ENCODE measurements at regions not wholly inside any gene's neighbourhood (a gene's known extent, or its start where the extent isn't known, plus 50 kb on each side); places are given as distances from the start of the nearest gene placed in this dataset.
"Not testable (repeated sequence)": the region's sequence is repeated elsewhere in the genome, so short reads cannot be mapped to it uniquely, and the experiment has no call there.

- Mint-ChIP-seq H3K9me3 (ENCODE audit: low read depth) (peaks cover 3% of the 10 kb centered on the region), H3K27me3 (no peaks in the 10 kb centered on the region), H3K36me3 (no peaks in the 10 kb centered on the region), H3K4me3 (no peak overlapping the region), H3K4me1 (no peaks in the 10 kb centered on the region), H3K27ac (no peak overlapping the region)
- CTCF ChIA-PET, result no interaction called here
- no peak for ATAC-seq
- no peak for DNase-seq
Measured at GRCh38 chr5:125415126-125415525, 668.7 kb upstream of the ZNF608 start.

- Mint-ChIP-seq H3K27me3 (no peaks in the 10 kb centered on the region), H3K4me3 (no peak overlapping the region), H3K36me3 (no peaks in the 10 kb centered on the region), H3K4me1 (no peaks in the 10 kb centered on the region), H3K27ac (no peak overlapping the region), H3K9me3 (ENCODE audit: low read depth) (peaks cover 3% of the 10 kb centered on the region)
- CTCF ChIA-PET, result no interaction called here
- ATAC-seq, result no peak
- DNase-seq, result no peak
Measured at GRCh38 chr5:125416055-125416454, 669.6 kb upstream of the ZNF608 start.

DNA sequence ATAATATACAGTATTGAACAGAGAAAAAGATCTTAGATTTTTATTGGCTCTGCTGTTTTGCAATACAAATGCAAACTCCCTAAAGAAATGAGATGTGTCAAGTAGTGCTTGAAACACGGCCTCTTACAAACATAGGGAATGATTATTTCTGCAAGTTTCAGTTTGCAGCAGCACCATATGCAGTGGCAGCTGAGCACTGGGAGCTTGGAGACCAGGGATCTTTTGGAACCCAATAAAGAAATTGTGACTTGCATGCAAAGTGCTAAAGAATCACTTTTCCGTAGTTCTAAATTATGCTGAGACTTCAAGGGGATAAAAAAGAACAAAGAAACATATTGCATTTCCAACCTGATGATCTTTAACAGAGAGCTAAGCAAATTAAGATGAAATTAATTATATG is 674.6 kb upstream of the ZNF608 start:
- CTCF ChIA-PET, result no interaction called here
- no peak overlapping the region for H3K27ac Mint-ChIP-seq
- no peaks in the 10 kb centered on the region for H3K4me1 Mint-ChIP-seq
- DNase-seq (no peak), ATAC-seq (no peak)
- H3K36me3 Mint-ChIP-seq, result no peaks in the 10 kb centered on the region
- no peaks in the 10 kb centered on the region for H3K27me3 Mint-ChIP-seq
- peaks cover 2% of the 10 kb centered on the region for H3K9me3 Mint-ChIP-seq (ENCODE audit: low read depth)
- no peak overlapping the region for H3K4me3 Mint-ChIP-seq

DNA sequence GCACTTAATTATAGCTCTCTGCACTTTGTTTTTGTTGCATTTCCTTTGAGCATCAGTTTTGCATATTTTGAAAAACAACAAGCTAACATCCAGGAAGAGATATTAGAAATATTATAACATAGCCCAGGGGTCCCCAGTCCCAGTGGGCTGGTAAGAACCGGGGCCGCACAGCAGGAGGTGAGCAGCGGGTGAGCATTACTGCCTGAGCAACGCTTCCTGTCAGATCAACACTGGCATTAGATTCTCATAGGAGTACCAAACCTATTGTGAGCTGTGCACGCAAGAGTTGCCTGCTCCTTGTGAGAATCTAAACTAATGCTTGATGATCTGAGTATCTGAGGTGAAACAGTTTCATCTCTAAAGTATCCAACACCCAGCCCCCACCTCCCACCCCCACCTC is 675.9 kb upstream of the ZNF608 start:
- no peaks in the 10 kb centered on the region for H3K4me1 Mint-ChIP-seq
- H3K4me3 Mint-ChIP-seq, result no peak overlapping the region
- no peaks in the 10 kb centered on the region for H3K27me3 Mint-ChIP-seq
- H3K36me3 Mint-ChIP-seq, result no peaks in the 10 kb centered on the region
- no peak for ATAC-seq
- CTCF ChIA-PET, result no interaction called here
- DNase-seq, result no peak
- no peak overlapping the region for H3K27ac Mint-ChIP-seq
- peaks cover 6% of the 10 kb centered on the region for H3K9me3 Mint-ChIP-seq (ENCODE audit: low read depth)

- H3K27ac Mint-ChIP-seq, result no peak overlapping the region
- CTCF ChIA-PET, result no interaction called here
- H3K9me3 Mint-ChIP-seq (ENCODE audit: low read depth), result peaks cover 8% of the 10 kb centered on the region
- DNase-seq, result no peak
- H3K36me3 Mint-ChIP-seq, result no peaks in the 10 kb centered on the region
- H3K4me1 Mint-ChIP-seq, result no peaks in the 10 kb centered on the region
- no peaks in the 10 kb centered on the region for H3K27me3 Mint-ChIP-seq
- H3K4me3 Mint-ChIP-seq, result no peak overlapping the region
- ATAC-seq, result no peak
Measured at GRCh38 chr5:125424402-125425141, 678.1 kb upstream of the ZNF608 start.

- CTCF ChIA-PET, result no interaction called here
- no peaks in the 10 kb centered on the region for H3K4me1 Mint-ChIP-seq
- no peaks in the 10 kb centered on the region for H3K36me3 Mint-ChIP-seq
- peaks cover 14% of the 10 kb centered on the region for H3K9me3 Mint-ChIP-seq (ENCODE audit: low read depth)
- no peaks in the 10 kb centered on the region for H3K27me3 Mint-ChIP-seq
- ATAC-seq, result no peak
- H3K27ac Mint-ChIP-seq, result no peak overlapping the region
- DNase-seq, result no peak
- H3K4me3 Mint-ChIP-seq, result no peak overlapping the region
Measured at GRCh38 chr5:125429498-125429897, 683.1 kb upstream of the ZNF608 start.

DNA sequence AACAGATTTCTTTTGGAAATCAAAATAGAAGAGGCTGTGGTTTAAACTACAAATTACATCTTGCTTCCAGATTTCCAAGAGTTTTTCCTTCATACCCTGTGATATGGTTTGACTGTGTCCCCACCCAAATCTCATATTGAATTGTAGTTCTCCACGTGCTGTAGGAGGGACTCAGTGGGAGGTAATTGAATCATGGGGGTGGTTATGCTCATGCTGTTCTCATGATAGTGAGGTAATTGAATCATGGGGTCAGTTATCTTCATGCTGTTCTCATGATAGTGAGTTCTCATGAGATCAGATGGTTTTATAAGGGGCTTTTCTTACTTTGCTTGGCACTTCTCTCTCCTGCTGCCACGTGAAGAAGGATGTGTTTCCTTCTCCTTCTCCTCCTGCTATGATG is 687.0 kb upstream of the ZNF608 start:
- no peak for DNase-seq
- Mint-ChIP-seq H3K36me3 (no peaks in the 10 kb centered on the region), H3K27ac (no peak overlapping the region), H3K9me3 (ENCODE audit: low read depth) (peaks cover 8% of the 10 kb centered on the region), H3K4me3 (no peak overlapping the region), H3K4me1 (no peaks in the 10 kb centered on the region), H3K27me3 (no peaks in the 10 kb centered on the region)
- CTCF ChIA-PET, result no interaction called here
- no peak for ATAC-seq

DNA sequence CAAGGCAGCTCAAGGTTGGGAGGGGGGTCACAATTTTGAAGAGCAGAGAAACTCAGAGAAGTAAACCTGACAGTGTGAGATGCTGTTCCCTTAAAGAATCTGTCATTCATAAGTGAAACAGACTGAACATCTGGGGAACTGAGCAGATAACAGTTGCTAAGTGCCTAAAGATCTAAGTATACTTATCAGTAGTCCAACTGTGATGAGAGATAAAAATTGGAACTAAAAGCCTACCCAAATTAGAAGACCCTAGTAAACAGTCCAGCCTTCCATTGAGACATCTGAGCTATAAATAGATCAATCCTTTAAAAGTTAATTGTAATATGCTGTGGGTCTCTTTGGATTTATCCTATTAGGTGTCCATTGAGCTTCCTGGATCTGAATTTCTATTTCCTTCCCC is 692.8 kb upstream of the ZNF608 start:
- no peaks in the 10 kb centered on the region for H3K36me3 Mint-ChIP-seq
- no peak for DNase-seq
- H3K27ac Mint-ChIP-seq, result no peak overlapping the region
- no peaks in the 10 kb centered on the region for H3K27me3 Mint-ChIP-seq
- CTCF ChIA-PET, result interaction anchor here (1.0 kb wide), 1 partner anchor 11 kb away, joined by 3 read pairs; no protein-coding TSS in a partner anchor
- no peaks in the 10 kb centered on the region for H3K4me1 Mint-ChIP-seq
- no peak for ATAC-seq
- no peak overlapping the region for H3K4me3 Mint-ChIP-seq
- peaks cover 10% of the 10 kb centered on the region for H3K9me3 Mint-ChIP-seq (ENCODE audit: low read depth)

GRCh38 chr5:125440905-125441304 is 694.5 kb upstream of the ZNF608 start:
- Mint-ChIP-seq H3K9me3 (ENCODE audit: low read depth) (peaks cover 12% of the 10 kb centered on the region), H3K27me3 (no peaks in the 10 kb centered on the region), H3K27ac (no peak overlapping the region), H3K4me1 (no peaks in the 10 kb centered on the region), H3K36me3 (no peaks in the 10 kb centered on the region), H3K4me3 (no peak overlapping the region)
- CTCF ChIA-PET, result no interaction called here
- no peak for ATAC-seq
- no peak for DNase-seq

DNA sequence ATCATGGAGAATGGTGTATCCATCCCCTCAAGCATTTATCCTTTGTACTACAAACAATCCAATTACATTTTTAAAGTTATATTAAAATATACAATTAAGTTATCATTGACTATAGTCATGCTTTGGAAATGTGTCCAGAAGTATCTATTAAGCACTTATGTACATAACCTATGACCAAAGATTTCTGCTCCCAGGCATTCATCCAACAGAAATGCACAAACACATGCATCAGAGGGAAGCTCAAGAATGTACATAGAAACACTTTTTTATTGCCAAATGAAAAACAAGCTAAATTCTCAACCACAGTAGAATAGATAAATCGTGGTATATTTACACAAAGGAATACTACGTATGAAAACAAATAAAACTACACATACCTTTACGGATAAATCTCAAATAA is 700.5 kb upstream of the ZNF608 start:
- CTCF ChIA-PET, result no interaction called here
- no peak for DNase-seq
- H3K9me3 Mint-ChIP-seq (ENCODE audit: low read depth), result peaks cover 12% of the 10 kb centered on the region
- H3K27me3 Mint-ChIP-seq, result no peaks in the 10 kb centered on the region
- no peaks in the 10 kb centered on the region for H3K4me1 Mint-ChIP-seq
- H3K36me3 Mint-ChIP-seq, result no peaks in the 10 kb centered on the region
- no peak overlapping the region for H3K27ac Mint-ChIP-seq
- ATAC-seq, result no peak
- no peak overlapping the region for H3K4me3 Mint-ChIP-seq

- H3K4me1 Mint-ChIP-seq, result no peaks in the 10 kb centered on the region
- no peak overlapping the region for H3K27ac Mint-ChIP-seq
- no peaks in the 10 kb centered on the region for H3K36me3 Mint-ChIP-seq
- CTCF ChIA-PET, result no interaction called here
- DNase-seq (no peak), ATAC-seq (no peak)
- H3K9me3 Mint-ChIP-seq (ENCODE audit: low read depth), result peaks cover 14% of the 10 kb centered on the region
- no peak overlapping the region for H3K4me3 Mint-ChIP-seq
- H3K27me3 Mint-ChIP-seq, result no peaks in the 10 kb centered on the region
Measured at GRCh38 chr5:125450771-125451170, 704.3 kb upstream of the ZNF608 start.

DNA sequence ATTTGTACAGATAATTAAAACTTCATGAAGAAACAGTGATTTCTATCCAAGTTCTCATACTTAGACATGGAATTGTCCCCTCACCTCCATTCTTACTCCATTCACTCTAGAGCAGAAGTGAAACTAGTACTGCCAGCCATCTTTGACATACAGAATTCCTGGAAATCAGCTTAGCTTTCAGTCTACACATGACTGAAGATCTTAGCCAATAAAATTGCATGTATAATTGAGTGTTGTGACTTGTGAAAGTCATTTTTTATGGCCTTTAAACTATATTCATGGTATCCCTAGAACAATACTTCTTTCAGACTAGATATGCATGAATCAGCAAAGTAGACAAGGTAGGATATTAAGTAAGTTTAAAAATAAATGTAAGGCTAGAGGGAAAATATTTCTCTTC is 705.2 kb upstream of the ZNF608 start:
- H3K36me3 Mint-ChIP-seq, result no peaks in the 10 kb centered on the region
- peaks cover 17% of the 10 kb centered on the region for H3K9me3 Mint-ChIP-seq (ENCODE audit: low read depth)
- H3K27me3 Mint-ChIP-seq, result no peaks in the 10 kb centered on the region
- no peak overlapping the region for H3K27ac Mint-ChIP-seq
- no peak overlapping the region for H3K4me3 Mint-ChIP-seq
- ATAC-seq (no peak), DNase-seq (no peak)
- CTCF ChIA-PET, result no interaction called here
- H3K4me1 Mint-ChIP-seq, result no peaks in the 10 kb centered on the region

GRCh38 chr5:125452991-125453390 is 706.6 kb upstream of the ZNF608 start:
- ATAC-seq, result no peak
- CTCF ChIA-PET, result no interaction called here
- peaks cover 23% of the 10 kb centered on the region for H3K9me3 Mint-ChIP-seq (ENCODE audit: low read depth)
- no peak overlapping the region for H3K27ac Mint-ChIP-seq
- H3K4me3 Mint-ChIP-seq, result no peak overlapping the region
- DNase-seq, result no peak
- no peaks in the 10 kb centered on the region for H3K4me1 Mint-ChIP-seq
- H3K36me3 Mint-ChIP-seq, result no peaks in the 10 kb centered on the region
- no peaks in the 10 kb centered on the region for H3K27me3 Mint-ChIP-seq

DNA sequence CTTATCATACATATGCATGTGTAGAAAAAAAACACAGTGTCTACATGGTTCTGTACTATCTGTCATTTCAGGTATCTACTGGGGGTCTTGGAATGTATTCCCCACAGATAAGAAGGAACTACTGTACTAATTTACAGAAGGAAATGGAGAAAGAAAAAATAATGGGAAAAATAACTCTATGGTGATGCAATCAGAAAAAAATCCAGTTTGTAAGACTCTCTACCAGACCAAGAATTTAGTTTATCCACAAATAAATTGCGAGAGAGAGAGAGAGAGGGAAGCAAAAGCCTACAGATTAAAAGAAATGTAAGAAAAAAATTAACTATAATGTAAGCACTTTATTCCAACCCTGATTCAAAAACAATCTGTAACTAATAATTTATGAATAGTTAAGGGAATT is 708.6 kb upstream of the ZNF608 start:
- H3K36me3 Mint-ChIP-seq, result no peaks in the 10 kb centered on the region
- no peaks in the 10 kb centered on the region for H3K4me1 Mint-ChIP-seq
- no peak overlapping the region for H3K4me3 Mint-ChIP-seq
- H3K27me3 Mint-ChIP-seq, result no peaks in the 10 kb centered on the region
- DNase-seq (no peak), ATAC-seq (no peak)
- CTCF ChIA-PET, result no interaction called here
- H3K9me3 Mint-ChIP-seq (ENCODE audit: low read depth), result peaks cover 29% of the 10 kb centered on the region
- no peak overlapping the region for H3K27ac Mint-ChIP-seq

- H3K9me3 Mint-ChIP-seq (ENCODE audit: low read depth), result peaks cover 29% of the 10 kb centered on the region
- H3K27me3 Mint-ChIP-seq, H3K36me3 Mint-ChIP-seq, CTCF ChIA-PET, DNase-seq, H3K4me3 Mint-ChIP-seq, H3K27ac Mint-ChIP-seq, ATAC-seq, H3K4me1 Mint-ChIP-seq: not testable (repeated sequence)
Measured at GRCh38 chr5:125456005-125456404, 709.6 kb upstream of the ZNF608 start.

All from activated CD8-positive, alpha-beta memory T cell treated with anti-CD3 and anti-CD28 coated beads, Interleukin-2, amount 10 ng/mL, durations not matched to agents 7 days and 5 days (primary cell).